Upper lobe of left lung (tissue), 6 donors: ENCODE measurements at regions not wholly inside any gene's neighbourhood (a gene's known extent, or its start where the extent isn't known, plus 50 kb on each side); places are given as distances from the start of the nearest gene placed in this dataset.

ENCODE experiments used
- ATAC-seq, 2 donors: fragments of 200-7000 bp; cut with Tn5 transposase; one replicate each; pipeline ENCODE4 v1.9.1; 2022; ENCODE audit warnings: mild to moderate bottlenecking in 2 of 2, moderate library complexity in 2 of 2; ENCODE audit not compliant: low FRiP score in 2 of 2
- DNase-seq, 2 donors: peaks; one replicate each; pipeline ENCODE4 v3.0.0-alpha.2; 2019 to 2020
- H3K27ac ChIP-seq, 4 donors: fragments of 200-600 bp; sonication (generic); one replicate each; pipeline ENCODE4 v1.5.1; 2016 to 2019
- H3K27me3 ChIP-seq, 4 donors: fragments of 200-600 bp; sonication (generic); one replicate each; pipeline ENCODE4 v1.5.1; 2017 to 2019
- H3K36me3 ChIP-seq, 4 donors: fragments of 200-600 bp; sonication (generic); one replicate each; pipeline ENCODE4 v1.5.1; 2016 to 2019
- H3K4me1 ChIP-seq, 4 donors: fragments of 200-600 bp; sonication (generic); one replicate each; pipeline ENCODE4 v1.5.1; 2018 to 2019
- H3K4me3 ChIP-seq, 4 donors: fragments of 200-600 bp; sonication (generic); one replicate each; pipeline ENCODE4 v1.5.1; 2017 to 2019; ENCODE audit warnings: mild to moderate bottlenecking in 2 of 4, moderate library complexity in 1 of 4
- H3K9me3 ChIP-seq, 4 donors: fragments of 200-600 bp; sonication (generic); one replicate each; pipeline ENCODE4 v1.5.1; 2018 to 2019
- CTCF ChIP-seq, 6 experiments: fragments of 450-650 bp in 4 of 6; fragments of 200-600 bp in 2 of 6; sonication (generic) in 2 of 6; IDR thresholded peaks; one replicate each; pipeline ENCODE4 v1.5.1; 2016 to 2019; ENCODE audit warnings: antibody characterized with exemption in 6 of 6
- EP300 ChIP-seq, 4 donors: sonication (generic); formaldehyde crosslinking; IDR thresholded peaks; one replicate each; pipeline ENCODE4 v1.5.1; 2017; ENCODE audit warnings: antibody characterized with exemption in 4 of 4, control low read depth in 2 of 4
- POLR2A ChIP-seq, 4 donors: fragments of 450-650 bp; IDR thresholded peaks; one replicate each; pipeline ENCODE4 v1.5.1; 2016 to 2017; ENCODE audit warnings: antibody characterized with exemption in 4 of 4, mild to moderate bottlenecking in 2 of 4
- POLR2AphosphoS5 ChIP-seq, 2 donors: sonication (generic); formaldehyde crosslinking; IDR thresholded peaks; one replicate each; pipeline ENCODE4 v1.5.1; 2017; ENCODE audit warnings: antibody characterized with exemption in 2 of 2
- WGBS, 2 donors: methylation state at CpG; one replicate each; pipeline ENCODE4 v1.1.5; 2017 to 2018; 5-methylcytosine and 5-hydroxymethylcytosine counted together
- donor health status: DM: no; HTN: no; CAD: no; lungs with moderate emphysema.
- donor health status: DM: no; HTN: yes; CAD: no; lungs with severe emphysema.

DNA sequence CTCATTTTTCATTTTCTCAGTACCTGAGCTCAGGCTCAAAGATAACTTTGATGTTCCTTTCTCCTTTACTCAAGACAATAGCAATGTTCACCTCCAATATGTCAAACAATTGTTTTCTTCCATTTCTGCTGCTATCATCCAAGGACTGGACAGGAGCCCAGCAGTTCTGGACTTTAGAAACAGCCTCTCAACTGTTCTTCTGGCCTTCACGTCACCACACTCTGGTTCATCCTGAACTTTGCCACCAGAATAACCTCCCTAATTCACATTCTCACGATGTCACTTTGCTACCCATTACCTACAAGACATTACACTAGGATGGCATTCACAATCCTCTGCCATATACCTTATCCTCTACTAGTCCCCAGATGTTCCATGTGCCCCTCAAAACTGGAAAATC is 60.6 kb upstream of the PLEKHG1 start:
- H3K4me1 ChIP-seq, result no peaks in the 10 kb centered on the region
- TF ChIP-seq CTCF (IDR thresholded peaks at IDR 0.05), result no peak
- TF ChIP-seq POLR2AphosphoS5 (IDR thresholded peaks at IDR 0.05), result no peak
- no peak for TF ChIP-seq EP300 (IDR thresholded peaks at IDR 0.05)
- TF ChIP-seq POLR2A (IDR thresholded peaks at IDR 0.05), result no peak
- H3K27ac ChIP-seq, result no peak overlapping the region
- no peak overlapping the region for H3K4me3 ChIP-seq
- no peaks in the 10 kb centered on the region for H3K9me3 ChIP-seq
- DNase-seq (no peak), ATAC-seq (no peak)
- 90 to 98% methylated on average over 2 of the region's 2 CpGs for WGBS, 2 donors
- H3K36me3 ChIP-seq, result no peaks in the 10 kb centered on the region
- no peaks in the 10 kb centered on the region for H3K27me3 ChIP-seq

- H3K9me3 ChIP-seq, result no peaks in the 10 kb centered on the region
- H3K27ac ChIP-seq, result no peak overlapping the region
- DNase-seq (no peak), ATAC-seq (no peak)
- no peaks in the 10 kb centered on the region for H3K27me3 ChIP-seq
- WGBS, 2 donors, result 66 to 74% methylated on average over 2 of the region's 2 CpGs
- no peak overlapping the region for H3K4me3 ChIP-seq
- no peak for TF ChIP-seq POLR2A (IDR thresholded peaks at IDR 0.05)
- no peak for TF ChIP-seq POLR2AphosphoS5 (IDR thresholded peaks at IDR 0.05)
- no peak for TF ChIP-seq CTCF (IDR thresholded peaks at IDR 0.05)
- H3K36me3 ChIP-seq, result no peaks in the 10 kb centered on the region
- H3K4me1 ChIP-seq, result no peaks in the 10 kb centered on the region
These were observed 60.1 kb upstream of the PLEKHG1 start for GRCh38 chr6:150539568-150539967.

GRCh38 chr6:150541576-150541975 is 58.1 kb upstream of the PLEKHG1 start:
- no peaks in the 10 kb centered on the region for H3K9me3 ChIP-seq
- peaks cover 0 to 3% (median 0%) of the 10 kb centered on the region in 4 donors for H3K4me1 ChIP-seq
- ATAC-seq, result no peak
- no peak for TF ChIP-seq CTCF (IDR thresholded peaks at IDR 0.05)
- no peak for TF ChIP-seq EP300 (IDR thresholded peaks at IDR 0.05)
- TF ChIP-seq POLR2AphosphoS5 (IDR thresholded peaks at IDR 0.05), result no peak
- TF ChIP-seq POLR2A (IDR thresholded peaks at IDR 0.05), result no peak
- no peak overlapping the region for H3K27ac ChIP-seq
- 42 to 50% methylated on average over 2 of the region's 2 CpGs for WGBS, 2 donors
- DNase-seq, result no peak
- H3K27me3 ChIP-seq, result no peaks in the 10 kb centered on the region
- H3K4me3 ChIP-seq, result no peak overlapping the region
- no peaks in the 10 kb centered on the region for H3K36me3 ChIP-seq

DNA sequence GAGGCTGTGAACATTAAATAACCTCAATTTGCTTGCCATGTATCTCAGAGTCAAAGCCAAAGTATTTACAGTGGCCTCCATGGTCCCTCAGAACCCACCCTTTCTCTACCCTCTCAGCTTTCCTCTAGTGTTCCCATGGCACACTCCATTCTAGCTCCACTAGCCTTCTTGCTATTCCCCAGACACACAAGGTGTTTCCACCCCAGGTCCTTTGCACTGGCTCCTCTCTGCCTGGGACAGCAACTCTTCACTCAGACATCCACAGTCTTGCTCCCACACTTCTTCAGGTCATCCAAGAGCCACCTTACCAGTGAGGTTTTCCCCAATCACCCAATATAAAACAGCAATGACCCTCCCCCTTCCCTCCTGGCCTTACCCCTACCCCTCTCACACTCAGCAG is 56.5 kb upstream of the PLEKHG1 start:
- ATAC-seq (no peak), DNase-seq (no peak)
- Histone ChIP-seq H3K36me3 (no peaks in the 10 kb centered on the region), H3K27ac (no peak overlapping the region), H3K9me3 (no peaks in the 10 kb centered on the region), H3K27me3 (no peaks in the 10 kb centered on the region), H3K4me1 (peaks cover 0 to 13% (median 2%) of the 10 kb centered on the region in 4 donors), H3K4me3 (no peak overlapping the region)
- no peak for TF ChIP-seq POLR2A (IDR thresholded peaks at IDR 0.05)
- TF ChIP-seq EP300 (IDR thresholded peaks at IDR 0.05), result no peak
- TF ChIP-seq POLR2AphosphoS5 (IDR thresholded peaks at IDR 0.05), result no peak
- TF ChIP-seq CTCF (IDR thresholded peaks at IDR 0.05), result no peak

GRCh38 chr6:150544793-150545192 is 54.9 kb upstream of the PLEKHG1 start:
- no peak overlapping the region for H3K27ac ChIP-seq
- no peaks in the 10 kb centered on the region for H3K27me3 ChIP-seq
- ATAC-seq, result no peak
- no peaks in the 10 kb centered on the region for H3K9me3 ChIP-seq
- no peak for DNase-seq
- H3K36me3 ChIP-seq, result no peaks in the 10 kb centered on the region
- 92 to 95% methylated on average over 2 of the region's 2 CpGs for WGBS, 2 donors
- peaks cover 0 to 13% (median 3%) of the 10 kb centered on the region in 4 donors for H3K4me1 ChIP-seq
- no peak overlapping the region for H3K4me3 ChIP-seq
- TF ChIP-seq EP300 (IDR thresholded peaks at IDR 0.05) (no peak), POLR2AphosphoS5 (IDR thresholded peaks at IDR 0.05) (no peak), POLR2A (IDR thresholded peaks at IDR 0.05) (no peak), CTCF (IDR thresholded peaks at IDR 0.05) (no peak)
